Endothelial cell of hepatic sinusoid (primary cell): ENCODE measurements at regions not wholly inside any gene's neighbourhood (a gene's known extent, or its start where the extent isn't known, plus 50 kb on each side); places are given as distances from the start of the nearest gene placed in this dataset.

Experiments used
- in situ Hi-C: cut with HindIII; loops from 2 replicates; pipeline ENCODE4 v1.10.0; 2017; ENCODE audit warnings: low sequenced_read_pairs

DNA sequence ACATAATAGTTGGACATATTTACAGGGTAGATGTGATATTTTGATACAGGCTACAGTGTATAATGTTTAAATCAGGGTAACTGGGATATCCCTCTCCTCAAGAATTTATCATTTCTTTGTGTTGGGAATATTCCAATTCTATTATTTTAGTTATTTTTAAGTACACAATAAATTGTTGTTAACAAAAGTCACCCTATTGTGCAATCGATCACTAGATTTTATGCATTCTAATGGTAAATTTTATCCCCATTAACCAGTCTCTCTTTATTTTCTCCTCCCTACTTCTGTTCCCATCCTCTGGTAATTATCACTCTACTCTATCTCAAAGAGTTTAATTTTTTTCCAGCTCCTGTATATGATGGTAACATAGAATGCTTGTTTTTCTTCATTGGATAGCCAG, 1631.9 kb upstream of the PABPC4L start:
- in situ Hi-C loops, result no loop called here

DNA sequence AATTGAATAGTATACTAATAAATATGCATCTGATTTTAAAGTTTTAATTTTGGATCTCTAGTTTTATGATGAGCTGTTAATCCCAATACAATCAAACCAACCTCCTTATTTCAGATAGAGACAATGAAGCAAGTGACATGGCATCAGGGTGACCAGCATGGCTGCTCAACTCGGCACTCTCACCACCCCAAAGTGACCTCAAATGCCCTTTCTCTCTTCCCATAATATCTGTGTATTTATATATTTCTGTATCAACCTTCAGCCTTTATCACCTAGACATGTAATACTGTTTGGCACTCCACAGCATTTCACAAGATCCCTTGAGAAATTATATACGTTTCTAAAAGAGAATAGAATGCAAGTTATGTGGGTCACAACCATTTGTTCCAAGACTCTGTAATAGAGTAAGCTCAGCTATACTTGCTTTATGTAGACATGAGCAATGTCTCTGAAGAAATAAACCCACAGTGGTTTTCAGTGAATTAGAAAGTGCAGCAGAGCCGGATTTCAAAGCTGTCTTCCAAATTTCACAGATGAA, 1623.2 kb upstream of the PABPC4L start:
- in situ Hi-C loops, result no loop called here

DNA sequence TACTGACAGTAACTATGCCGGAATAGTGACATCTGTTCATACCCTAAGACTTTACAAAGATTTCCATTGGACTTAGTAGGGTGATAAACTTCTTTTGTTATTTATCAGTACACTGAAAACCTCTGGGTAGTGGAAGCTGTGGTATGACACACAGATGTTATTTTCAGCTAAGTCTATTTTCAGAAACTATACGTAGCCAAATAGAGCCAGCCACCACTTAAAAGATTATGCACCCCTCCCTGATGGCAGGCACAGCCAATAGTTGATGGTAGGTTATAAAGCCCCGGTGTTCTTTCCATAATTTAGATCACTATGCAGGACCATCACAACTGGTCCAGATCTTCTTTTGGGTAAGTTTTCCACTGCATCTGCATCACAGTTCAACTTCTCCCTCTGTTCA, 1603.2 kb upstream of the PABPC4L start:
- in situ Hi-C loops, result no loop called here

DNA sequence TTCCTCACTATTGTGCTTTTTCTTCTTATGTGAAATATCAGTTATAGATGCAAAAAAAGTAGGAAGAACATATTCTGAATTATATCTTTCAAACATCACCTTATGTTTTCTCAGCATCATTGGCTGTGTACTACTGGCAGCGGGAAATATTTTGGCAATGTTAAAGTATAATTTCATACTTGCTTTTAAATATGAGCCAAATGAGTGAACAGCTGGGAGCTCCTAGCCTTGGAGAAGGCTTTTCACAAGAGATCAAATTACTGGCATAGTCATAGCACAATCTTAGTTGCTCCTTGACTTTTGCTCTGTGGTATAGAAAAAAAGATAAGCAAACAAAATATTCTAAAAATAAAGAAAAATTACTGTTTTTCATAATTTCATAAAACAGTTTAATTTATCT, 1575.8 kb upstream of the PABPC4L start:
- in situ Hi-C loops, result no loop called here

DNA sequence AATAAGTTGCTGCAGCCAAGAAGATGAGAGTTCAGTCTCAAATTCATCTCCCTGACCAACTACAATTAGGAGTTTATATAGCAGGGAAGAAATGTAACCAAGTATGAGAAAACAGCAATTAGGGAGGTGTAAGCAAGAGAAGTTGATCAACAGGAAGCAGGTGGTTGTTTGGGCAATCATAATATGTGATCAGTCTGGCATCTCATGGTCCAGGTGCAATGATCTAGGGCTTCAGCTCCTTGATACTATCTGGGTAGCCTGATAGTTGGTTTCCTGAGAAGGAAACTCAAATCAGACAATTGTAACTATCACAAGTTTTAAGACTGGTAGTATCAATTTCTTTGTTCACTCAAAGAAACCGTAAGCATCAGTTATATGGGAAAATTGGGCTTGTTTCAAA, 1574.3 kb upstream of the PABPC4L start:
- in situ Hi-C loops, result no loop called here

DNA sequence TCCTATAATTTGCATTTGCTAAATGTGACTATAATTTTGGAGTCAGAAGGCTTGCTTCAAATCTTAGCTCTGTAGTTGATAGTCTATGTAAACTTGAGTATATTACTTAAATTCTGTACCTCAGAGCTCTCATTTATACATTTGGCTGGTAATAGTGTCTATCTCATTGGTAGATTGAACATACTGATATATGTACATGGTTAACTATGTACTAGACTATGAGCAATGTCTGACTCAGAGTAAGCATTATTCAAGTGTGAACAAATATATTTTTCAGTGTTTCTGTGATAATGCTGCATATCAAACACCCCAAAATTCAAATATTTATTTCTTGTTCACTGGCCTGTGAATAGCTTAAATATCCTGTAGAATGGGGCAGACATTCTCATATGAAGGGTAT, 1568.9 kb upstream of the PABPC4L start:
- in situ Hi-C loops, result no loop called here

DNA sequence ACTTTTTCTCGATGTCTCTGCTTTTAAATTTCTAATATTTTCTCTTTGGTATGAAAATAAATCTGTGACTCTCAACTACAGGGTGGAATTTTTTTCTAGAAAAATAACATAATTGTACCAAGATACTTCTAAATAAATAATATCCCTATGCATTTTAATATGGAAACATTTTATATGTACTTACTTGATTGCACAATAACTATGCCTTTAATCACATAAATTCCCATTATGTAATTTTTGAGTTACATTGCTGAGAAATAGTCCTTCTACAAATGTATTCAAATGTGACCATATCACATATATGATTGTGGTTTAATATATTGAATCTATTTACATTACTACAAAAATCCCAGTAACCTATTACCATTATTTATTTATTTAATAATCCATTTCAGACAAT, 1543.3 kb upstream of the PABPC4L start:
- in situ Hi-C loops, result no loop called here

DNA sequence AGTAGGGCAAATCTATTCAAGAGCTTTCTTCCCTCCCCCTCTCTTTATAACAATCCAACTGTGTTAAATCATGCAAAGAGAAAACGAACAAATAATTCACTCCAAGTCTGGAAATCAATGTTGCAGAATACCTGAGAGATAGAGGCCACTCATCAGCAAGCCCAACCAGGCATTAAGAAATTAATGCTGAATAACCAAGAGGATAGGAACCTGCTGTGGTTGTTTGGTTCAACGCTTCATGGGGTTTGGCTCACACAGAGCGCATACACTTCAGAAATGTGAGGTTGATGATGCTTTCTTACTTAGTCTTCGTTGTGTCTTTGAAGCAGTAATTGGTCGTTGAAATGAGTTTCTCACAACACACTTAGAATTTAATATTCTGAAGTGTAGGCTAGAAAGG, 1540.0 kb upstream of the PABPC4L start:
- in situ Hi-C loops, result no loop called here

DNA sequence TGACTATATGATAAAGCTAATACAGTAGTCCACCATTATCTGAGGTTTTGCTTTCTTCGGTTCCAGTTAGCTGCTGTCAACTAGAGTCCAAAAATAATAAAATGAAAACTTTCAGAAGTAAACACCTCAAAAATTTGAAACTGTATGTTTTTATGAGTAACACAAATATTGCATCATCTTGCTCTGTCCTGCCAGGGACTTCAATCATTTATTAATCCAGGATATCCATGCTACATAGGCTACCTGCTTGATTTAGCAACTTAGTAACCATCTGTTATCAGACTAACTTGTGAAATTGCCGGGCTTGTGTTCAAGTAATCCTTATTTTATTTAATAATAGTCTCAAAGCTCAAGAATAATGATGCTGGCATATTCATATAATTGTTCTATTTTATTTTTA, 1537.8 kb upstream of the PABPC4L start:
- in situ Hi-C loops, result no loop called here

DNA sequence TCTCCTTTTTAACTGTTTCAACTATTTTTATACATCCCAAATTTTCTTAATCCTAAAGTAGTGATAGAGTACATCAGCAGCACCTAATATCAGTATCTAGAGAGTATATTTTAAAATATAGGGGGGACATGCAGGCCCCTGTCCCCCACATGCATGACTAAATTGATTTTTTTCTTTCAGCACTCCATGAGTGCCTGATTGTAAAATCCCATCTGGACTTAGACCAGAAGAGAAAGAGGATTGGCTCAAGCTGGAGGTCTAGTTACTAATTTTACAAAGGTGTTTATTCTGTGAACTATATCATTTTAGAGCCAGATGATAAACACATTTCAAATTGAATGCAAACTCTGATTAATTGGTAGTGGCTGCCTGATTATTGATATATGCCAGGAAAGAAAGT, 1533.9 kb upstream of the PABPC4L start:
- in situ Hi-C loops, result no loop called here

DNA sequence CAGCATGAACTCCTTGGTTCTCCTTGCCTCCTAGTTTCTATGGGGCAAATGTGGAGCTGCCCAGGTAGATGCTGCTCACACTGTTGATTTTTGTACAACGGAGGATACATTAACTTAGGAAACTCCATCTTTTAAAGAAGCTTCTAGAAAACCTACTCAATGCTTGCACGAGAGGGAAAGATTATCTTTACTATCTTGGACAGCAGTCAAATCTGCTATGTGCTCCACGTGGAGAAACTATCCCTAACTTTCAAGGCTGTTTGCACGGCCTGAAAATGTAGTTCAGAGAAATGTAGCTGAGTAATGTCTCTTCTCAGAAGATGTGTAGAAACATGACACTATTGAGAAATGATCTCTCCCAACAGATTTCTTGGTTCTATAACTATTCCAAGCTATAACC, 1530.9 kb upstream of the PABPC4L start:
- in situ Hi-C loops, result no loop called here

DNA sequence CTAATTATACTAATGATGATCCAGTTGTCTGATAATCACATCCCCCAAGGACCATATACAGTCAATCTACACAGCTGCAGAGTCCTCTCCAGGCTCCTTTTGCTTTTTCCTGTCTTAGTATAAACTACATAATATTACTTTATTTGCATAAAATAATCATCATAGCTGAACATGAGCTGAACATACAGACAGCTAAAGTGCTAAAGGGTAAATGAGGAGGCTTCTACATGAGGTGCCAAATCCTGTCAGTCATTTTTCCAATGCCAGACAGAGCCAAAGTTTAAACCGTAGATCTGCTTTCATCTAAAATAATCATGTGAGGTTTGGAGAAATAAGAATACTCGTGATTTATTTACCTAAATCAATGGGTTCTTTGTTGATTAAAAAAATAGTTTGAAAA, 1530.1 kb upstream of the PABPC4L start:
- in situ Hi-C loops, result no loop called here

DNA sequence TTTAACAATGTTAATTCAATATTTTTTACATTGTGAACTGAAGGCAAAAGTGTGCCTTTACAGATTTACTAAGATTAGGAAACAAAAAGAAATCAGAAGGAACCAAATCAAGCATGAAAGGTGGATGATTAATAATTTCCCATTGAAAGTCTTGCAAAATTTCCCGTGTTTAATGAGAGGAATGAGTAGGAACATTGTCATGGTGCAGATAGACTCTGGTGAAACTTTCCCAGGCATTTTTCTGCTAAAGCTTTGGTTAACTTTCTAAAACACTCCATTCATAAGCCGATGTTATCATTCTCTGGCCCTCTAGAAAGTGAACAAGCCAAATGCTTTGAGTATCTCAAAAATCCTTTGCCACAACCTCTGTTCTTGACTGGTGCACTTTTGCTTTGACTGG, 1522.8 kb upstream of the PABPC4L start:
- in situ Hi-C loops, result no loop called here

DNA sequence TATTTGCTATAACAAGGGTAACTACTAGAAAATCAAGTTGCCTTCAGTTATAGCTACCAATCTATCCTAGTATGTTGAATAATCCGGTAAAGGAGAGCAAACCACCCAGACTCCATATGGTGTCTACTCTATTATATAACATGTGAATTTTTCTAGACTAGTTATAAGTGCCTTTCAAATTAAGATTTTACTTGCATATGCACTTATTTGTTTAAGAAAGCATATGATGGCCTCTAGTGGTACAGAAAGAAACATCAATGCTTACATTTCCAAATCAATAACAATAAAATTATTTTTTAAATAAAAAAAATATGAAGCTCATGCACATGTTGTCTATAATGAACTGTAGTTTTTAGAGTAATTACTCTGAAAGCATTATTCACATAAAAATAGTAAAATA, 1516.4 kb upstream of the PABPC4L start:
- in situ Hi-C loops, result no loop called here

DNA sequence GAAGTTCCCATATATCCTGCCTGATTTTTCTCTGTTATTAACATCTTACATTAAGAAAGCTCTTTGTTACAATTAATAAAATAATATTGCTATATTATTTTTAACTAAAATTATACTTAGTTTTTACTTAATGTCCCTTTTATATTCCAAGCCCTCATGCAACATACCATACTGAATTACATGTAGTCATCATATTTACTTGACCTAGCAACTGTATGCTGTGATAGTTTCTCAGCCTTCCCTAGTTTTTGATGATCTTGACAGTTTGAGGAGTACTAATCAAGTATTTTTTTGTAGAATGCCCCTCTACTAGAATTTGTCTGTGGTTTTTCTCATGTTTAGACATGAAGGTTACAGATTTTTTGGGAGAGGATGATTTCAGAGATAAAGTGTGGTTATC, 1503.8 kb upstream of the PABPC4L start:
- in situ Hi-C loops, result no loop called here

DNA sequence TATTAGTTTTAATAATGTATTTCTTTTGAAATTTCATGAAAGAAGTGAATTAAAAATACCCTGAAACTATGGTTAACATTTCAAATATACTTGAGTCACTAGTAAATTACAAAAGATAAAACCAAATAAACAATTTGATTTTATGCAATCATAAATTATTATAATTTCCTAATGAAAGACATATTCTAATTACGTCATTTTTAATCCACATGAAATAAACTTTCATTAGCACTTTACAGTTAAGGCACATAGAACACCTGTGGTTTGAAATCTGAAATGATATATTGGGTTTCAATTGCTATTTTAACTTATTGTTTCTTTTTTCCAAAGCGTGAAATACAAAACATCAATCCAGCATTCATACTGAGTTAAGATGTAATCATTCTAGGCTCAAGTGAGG, 1492.5 kb upstream of the PABPC4L start:
- in situ Hi-C loops, result no loop called here

DNA sequence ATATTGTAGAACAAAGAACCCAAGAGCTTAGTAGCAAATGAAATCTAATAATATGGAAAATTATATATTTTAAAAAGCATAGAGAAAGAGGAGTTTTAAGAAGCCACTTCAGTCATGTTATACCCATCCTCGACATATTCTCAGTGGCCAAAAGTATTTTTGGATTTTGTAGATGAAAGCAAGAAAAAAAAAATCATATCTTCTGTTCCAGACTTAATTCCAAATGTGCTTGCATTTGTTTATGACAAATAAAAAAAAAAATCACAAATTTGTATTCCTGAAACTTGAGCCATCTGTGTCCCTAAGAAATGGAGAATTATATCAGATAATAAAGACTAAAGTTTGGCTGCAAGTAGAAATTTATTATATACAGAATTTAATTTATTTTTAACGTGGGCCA, 1482.4 kb upstream of the PABPC4L start:
- in situ Hi-C loops, result no loop called here

DNA sequence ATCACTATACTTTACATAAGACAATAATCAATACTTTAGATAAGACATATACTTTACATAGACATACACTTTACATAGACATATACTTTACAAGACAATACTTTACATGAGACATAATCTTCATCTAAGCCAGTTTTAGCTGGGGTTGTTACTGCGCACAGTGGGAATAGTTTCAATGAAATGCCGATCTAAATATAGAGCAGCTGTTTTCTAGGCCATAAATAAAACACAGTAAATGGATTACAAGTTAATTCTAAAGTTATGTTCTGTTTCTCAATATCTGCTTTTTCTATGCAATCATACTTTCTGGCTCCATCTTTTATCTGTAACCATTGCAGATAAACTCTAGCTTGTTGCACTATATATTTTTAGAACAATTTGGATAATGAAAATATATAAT, 1470.6 kb upstream of the PABPC4L start:
- in situ Hi-C loops, result no loop called here

DNA sequence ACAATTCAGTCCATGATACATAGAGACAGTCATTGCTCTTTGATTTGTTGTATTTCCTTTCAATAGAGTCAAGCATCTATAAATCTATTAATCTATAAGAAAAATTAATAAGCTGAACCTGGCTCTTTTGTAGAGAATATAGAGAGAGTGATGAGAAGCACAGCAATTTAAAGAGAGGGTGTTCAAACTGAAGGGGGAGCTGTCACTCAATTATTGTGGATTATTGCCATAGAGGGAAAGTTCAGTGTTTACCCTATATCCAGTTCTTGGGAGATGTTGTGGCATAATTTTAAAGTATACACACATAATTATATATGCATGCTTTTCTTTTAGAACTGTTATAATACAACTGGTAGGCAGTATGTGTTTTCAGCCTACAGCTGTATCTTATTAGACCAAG, 1469.0 kb upstream of the PABPC4L start:
- in situ Hi-C loops, result no loop called here
